H9 (cell line): ENCODE measurements at regions not wholly inside any gene's neighbourhood (a gene's known extent, or its start where the extent isn't known, plus 50 kb on each side); places are given as distances from the start of the nearest gene placed in this dataset.
A peak's percentile ranks its signal among the peaks of the same experiment; 100 is the strongest.

ENCODE experiments used
- DNase-seq: peaks from one replicate; pipeline ENCODE4 v3.0.0-alpha.2; 2017
- H2AFZ ChIP-seq: one replicate; pipeline ENCODE4 v1.6.1; 2013; ENCODE audit warnings: mild to moderate bottlenecking, low read length, control low read depth, moderate library complexity
- H2AK5ac ChIP-seq: 2 replicates; pipeline ENCODE4 v1.6.1; 2013; ENCODE audit warnings: low read length, control low read depth, mixed read lengths; ENCODE audit not compliant: insufficient read length
- H2BK120ac ChIP-seq: one replicate; pipeline ENCODE4 v1.6.1; 2013; ENCODE audit warnings: low read depth, mild to moderate bottlenecking, low read length, control low read depth, inconsistent platforms; ENCODE audit not compliant: poor library complexity, severe bottlenecking
- H2BK12ac ChIP-seq: 2 replicates; pipeline ENCODE4 v1.6.1; 2013; ENCODE audit warnings: low read length, control low read depth, mixed read lengths, low read depth; ENCODE audit not compliant: insufficient read length
- H2BK15ac ChIP-seq: 2 replicates; pipeline ENCODE4 v1.6.1; 2013; ENCODE audit warnings: low read depth, low read length, control low read depth
- H2BK20ac ChIP-seq: one replicate; pipeline ENCODE4 v1.6.1; 2013; ENCODE audit warnings: low read depth, mild to moderate bottlenecking, low read length, control low read depth, inconsistent platforms; ENCODE audit not compliant: poor library complexity, severe bottlenecking
- H2BK5ac ChIP-seq: 2 replicates; pipeline ENCODE4 v1.6.1; 2013; ENCODE audit warnings: low read length, control low read depth, mixed read lengths; ENCODE audit not compliant: insufficient read length
- H3K14ac ChIP-seq: 2 replicates; pipeline ENCODE4 v1.6.1; 2013; ENCODE audit warnings: low read length, control low read depth; ENCODE audit not compliant: insufficient read depth
- H3K18ac ChIP-seq: 2 replicates; pipeline ENCODE4 v1.6.1; 2013; ENCODE audit warnings: low read depth, mild to moderate bottlenecking, mixed read lengths, low read length, control low read depth; ENCODE audit not compliant: insufficient read length
- H3K23ac ChIP-seq: 2 replicates; pipeline ENCODE4 v1.6.1; 2013; ENCODE audit warnings: low read length, control low read depth, mixed read lengths, low read depth; ENCODE audit not compliant: insufficient read length
- H3K23me2 ChIP-seq: 2 replicates; pipeline ENCODE4 v1.6.1; 2013; ENCODE audit warnings: low read depth, mild to moderate bottlenecking, mixed read lengths, low read length, control low read depth; ENCODE audit not compliant: insufficient read length, poor library complexity, severe bottlenecking
- H3K27ac ChIP-seq: 2 replicates; pipeline ENCODE4 v1.5.1; 2013; ENCODE audit warnings: low read length, control low read depth, mixed read lengths, low read depth; ENCODE audit not compliant: insufficient read length
- H3K27me3 ChIP-seq: 2 replicates; pipeline ENCODE4 v1.6.1; 2013; ENCODE audit warnings: low read length, control low read depth, inconsistent platforms; ENCODE audit not compliant: insufficient read depth
- H3K4ac ChIP-seq: 2 replicates; pipeline ENCODE4 v1.6.1; 2013; ENCODE audit warnings: low read depth, mild to moderate bottlenecking, control low read depth, inconsistent platforms, low read length, moderate library complexity
- H3K4me1 ChIP-seq: 2 replicates; pipeline ENCODE4 v1.6.1; 2013; ENCODE audit warnings: low read length, control low read depth, inconsistent platforms; ENCODE audit not compliant: insufficient read depth
- H3K4me2 ChIP-seq: 2 replicates; pipeline ENCODE4 v1.6.1; 2013; ENCODE audit warnings: low read length, control low read depth, mixed read lengths; ENCODE audit not compliant: insufficient read length, insufficient read depth
- H3K56ac ChIP-seq: 2 replicates; pipeline ENCODE4 v1.6.1; 2013; ENCODE audit warnings: low read depth, mild to moderate bottlenecking, mixed read lengths, low read length, control low read depth; ENCODE audit not compliant: insufficient read length
- H3K79me1 ChIP-seq: 2 replicates; pipeline ENCODE4 v1.6.1; 2013; ENCODE audit warnings: low read depth, mild to moderate bottlenecking, moderate library complexity, low read length, control low read depth, inconsistent platforms; ENCODE audit not compliant: insufficient read depth, poor library complexity, severe bottlenecking
- H3K79me2 ChIP-seq: 2 replicates; pipeline ENCODE4 v1.6.1; 2013; ENCODE audit warnings: low read length, control low read depth, inconsistent platforms; ENCODE audit not compliant: insufficient read depth
- H3K9ac ChIP-seq: 2 replicates; pipeline ENCODE4 v1.6.1; 2013; ENCODE audit warnings: low read length, control low read depth, mixed read lengths; ENCODE audit not compliant: insufficient read length; ENCODE audit errors: extremely low read depth
- H3K9me3 ChIP-seq: one replicate; pipeline ENCODE4 v1.6.1; 2013; ENCODE audit warnings: low read depth, low read length, inconsistent platforms; ENCODE audit not compliant: control insufficient read depth
- H3T11ph ChIP-seq: one replicate; pipeline ENCODE4 v1.6.1; 2013; ENCODE audit warnings: mild to moderate bottlenecking, low read length, control low read depth, inconsistent platforms
- H4K20me1 ChIP-seq: one replicate; pipeline ENCODE4 v1.6.1; 2013; ENCODE audit not compliant: control insufficient read depth, insufficient read length, insufficient read depth
- H4K5ac ChIP-seq: 2 replicates; pipeline ENCODE4 v1.6.1; 2013; ENCODE audit warnings: low read depth, mild to moderate bottlenecking, mixed read lengths, low read length, control low read depth; ENCODE audit not compliant: insufficient read length
- H4K8ac ChIP-seq: replicated peaks from 2 replicates; pipeline ENCODE4 v1.6.1; 2013; ENCODE audit warnings: low read length, control low read depth, mixed read lengths, low read depth; ENCODE audit not compliant: insufficient read length
- H4K91ac ChIP-seq: 2 replicates; pipeline ENCODE4 v1.6.1; 2013; ENCODE audit warnings: low read depth, mild to moderate bottlenecking, moderate library complexity, mixed read lengths, low read length, control low read depth; ENCODE audit not compliant: insufficient read length
- H3K27ac Mint-ChIP-seq, 3 experiments: 2 replicates in 2 of 3; 3 replicates in 1 of 3; pipeline ENCODE4 v1.8.0; 2020 to 2021; ENCODE audit warnings: mixed read lengths in 3 of 3, mild to moderate bottlenecking in 1 of 3, moderate library complexity in 1 of 3
- H3K27me3 Mint-ChIP-seq: 2 replicates; pipeline ENCODE4 v1.8.0; 2021; ENCODE audit warnings: low read depth, mild to moderate bottlenecking, moderate library complexity, mixed read lengths
- H3K36me3 Mint-ChIP-seq, 3 experiments: 2 replicates in 2 of 3; 3 replicates in 1 of 3; pipeline ENCODE4 v1.8.0; 2020 to 2021; ENCODE audit warnings: low read depth in 3 of 3, mixed read lengths in 3 of 3; ENCODE audit not compliant: insufficient read depth in 1 of 3
- H3K4me1 Mint-ChIP-seq, 2 experiments: 2 replicates each; pipeline ENCODE4 v1.8.0; 2020; ENCODE audit warnings: mixed read lengths in 2 of 2
- H3K4me3 Mint-ChIP-seq, 2 experiments: 2 replicates in 1 of 2; 3 replicates in 1 of 2; pipeline ENCODE4 v1.8.0; 2020 to 2021; ENCODE audit warnings: mild to moderate bottlenecking in 2 of 2, mixed read lengths in 2 of 2, moderate library complexity in 1 of 2
- H3K9me3 Mint-ChIP-seq, 2 experiments: 2 replicates in 1 of 2; 3 replicates in 1 of 2; pipeline ENCODE4 v1.8.0; 2020; ENCODE audit warnings: mild to moderate bottlenecking in 2 of 2, mixed read lengths in 2 of 2, moderate library complexity in 1 of 2
- WGBS: extraction: QIAGEN DNeasy Blood & Tissue Kit; methylation state at CpG from one replicate; pipeline ENCODE4 v1.1.7; 2013; ENCODE audit warnings: missing lambda C conversion rate, low lambda C conversion rate, mixed read lengths; ENCODE audit not compliant: insufficient read length; ENCODE audit errors: extremely low coverage; 5-methylcytosine and 5-hydroxymethylcytosine counted together
- TF ChIP-seq, protein P1 (sequence below): fragments of 200-600 bp; sonication (generic); conservative IDR thresholded peaks from 3 replicates; pipeline ENCODE4 v1.8.0; 2021; ENCODE audit warnings: antibody characterized with exemption, mild to moderate bottlenecking

GRCh38 chr1:67897270-67897949 is 64.1 kb upstream of the GNG12 start:
- H3T11ph ChIP-seq, result no peak overlapping the region
- no peaks in the 10 kb centered on the region for H4K20me1 ChIP-seq
- H4K8ac ChIP-seq, result no peak overlapping the region
- no CpG with 5 or more reads among the region's 9 CpGs for WGBS
- peak overlapping the region; percentile 85 for H3K14ac ChIP-seq
- H4K91ac ChIP-seq, result no peak overlapping the region
- H3K56ac ChIP-seq, result no peak overlapping the region
- H3K4me3 Mint-ChIP-seq, result no peak overlapping the region
- H3K27me3 ChIP-seq, result no peaks in the 10 kb centered on the region
- no peak overlapping the region for H4K5ac ChIP-seq
- H3K9ac ChIP-seq, result no peak overlapping the region
- H2BK12ac ChIP-seq, result no peak overlapping the region
- H3K27me3 Mint-ChIP-seq, result peaks cover 2% of the 10 kb centered on the region; the same call in 1 of the 2 replicates
- TF ChIP-seq, protein P1, sequence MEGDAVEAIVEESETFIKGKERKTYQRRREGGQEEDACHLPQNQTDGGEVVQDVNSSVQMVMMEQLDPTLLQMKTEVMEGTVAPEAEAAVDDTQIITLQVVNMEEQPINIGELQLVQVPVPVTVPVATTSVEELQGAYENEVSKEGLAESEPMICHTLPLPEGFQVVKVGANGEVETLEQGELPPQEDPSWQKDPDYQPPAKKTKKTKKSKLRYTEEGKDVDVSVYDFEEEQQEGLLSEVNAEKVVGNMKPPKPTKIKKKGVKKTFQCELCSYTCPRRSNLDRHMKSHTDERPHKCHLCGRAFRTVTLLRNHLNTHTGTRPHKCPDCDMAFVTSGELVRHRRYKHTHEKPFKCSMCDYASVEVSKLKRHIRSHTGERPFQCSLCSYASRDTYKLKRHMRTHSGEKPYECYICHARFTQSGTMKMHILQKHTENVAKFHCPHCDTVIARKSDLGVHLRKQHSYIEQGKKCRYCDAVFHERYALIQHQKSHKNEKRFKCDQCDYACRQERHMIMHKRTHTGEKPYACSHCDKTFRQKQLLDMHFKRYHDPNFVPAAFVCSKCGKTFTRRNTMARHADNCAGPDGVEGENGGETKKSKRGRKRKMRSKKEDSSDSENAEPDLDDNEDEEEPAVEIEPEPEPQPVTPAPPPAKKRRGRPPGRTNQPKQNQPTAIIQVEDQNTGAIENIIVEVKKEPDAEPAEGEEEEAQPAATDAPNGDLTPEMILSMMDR, result no peak
- peak overlapping the region in 1 of 3 experiments; percentile 59; a peak in 1 of 7 replicates for H3K27ac Mint-ChIP-seq
- DNase-seq, result no peak
- H3K36me3 Mint-ChIP-seq, result no peaks in the 10 kb centered on the region; a peak in 2 of 7 replicates
- no peak overlapping the region for H3K18ac ChIP-seq
- H3K4me1 Mint-ChIP-seq, result peaks cover 17 to 24% of the 10 kb centered on the region in 2 experiments
- H3K79me1 ChIP-seq, result no peaks in the 10 kb centered on the region
- H3K79me2 ChIP-seq, result no peaks in the 10 kb centered on the region
- H3K4me2 ChIP-seq, result no peak overlapping the region
- no peak overlapping the region for H2BK120ac ChIP-seq
- no peak overlapping the region for H3K27ac ChIP-seq
- H2AK5ac ChIP-seq, result no peak overlapping the region
- no peak overlapping the region for H3K4ac ChIP-seq
- H3K23me2 ChIP-seq, result no peaks in the 10 kb centered on the region
- peaks cover 2 to 3% of the 10 kb centered on the region in 2 experiments; a peak in 2 of 5 replicates for H3K9me3 Mint-ChIP-seq
- H2BK15ac ChIP-seq, result no peak overlapping the region
- no peak overlapping the region for H3K23ac ChIP-seq
- H2BK5ac ChIP-seq, result no peak overlapping the region
- H2AFZ ChIP-seq, result no peak overlapping the region
- H3K9me3 ChIP-seq, result no peaks in the 10 kb centered on the region
- H2BK20ac ChIP-seq, result no peak overlapping the region
- H3K4me1 ChIP-seq, result 0 out of 2 replicates have a peak, but pooled peaks cover 2% of the 10 kb centered on the region
